Testis (tissue), 2 donors: ENCODE measurements at regions not wholly inside any gene's neighbourhood (a gene's known extent, or its start where the extent isn't known, plus 50 kb on each side); places are given as distances from the start of the nearest gene placed in this dataset.

Source experiments
- DNase-seq: peaks from one replicate; pipeline ENCODE4 v3.0.0-alpha.2; 2019
- H3K27ac ChIP-seq, 2 donors: fragments of 200-600 bp; sonication (generic); one replicate each; pipeline ENCODE4 v1.5.1; 2019
- H3K27me3 ChIP-seq: fragments of 200-600 bp; sonication (generic); one replicate; pipeline ENCODE4 v1.5.1; 2019
- H3K36me3 ChIP-seq: fragments of 200-600 bp; sonication (generic); one replicate; pipeline ENCODE4 v1.5.1; 2017; ENCODE audit warnings: low read depth; ENCODE audit errors: missing control alignments
- H3K4me1 ChIP-seq: fragments of 200-600 bp; sonication (generic); one replicate; pipeline ENCODE4 v1.5.1; 2019
- H3K4me3 ChIP-seq, 2 donors: fragments of 200-600 bp; sonication (generic); one replicate each; pipeline ENCODE4 v1.5.1; 2017 to 2019
- H3K9me3 ChIP-seq: fragments of 200-600 bp; sonication (generic); one replicate; pipeline ENCODE4 v1.5.1; 2017
- CTCF ChIP-seq, 3 experiments: fragments of 450-650 bp in 2 of 3; fragments of 200-600 bp in 1 of 3; sonication (generic) in 1 of 3; IDR thresholded peaks; one replicate each; pipeline ENCODE4 v1.5.1; 2016 to 2019; ENCODE audit warnings: antibody characterized with exemption in 3 of 3, mild to moderate bottlenecking in 2 of 3, moderate library complexity in 1 of 3
- POLR2A ChIP-seq: fragments of 450-650 bp; IDR thresholded peaks from one replicate; pipeline ENCODE4 v1.6.1; 2017; ENCODE audit warnings: antibody characterized with exemption, mild to moderate bottlenecking, moderate library complexity
- WGBS, 2 donors: methylation state at CpG; one replicate each; pipeline ENCODE4 v1.1.5; 2018; 5-methylcytosine and 5-hydroxymethylcytosine counted together
- intact Hi-C: fragments of 100-400 bp; cut with DNase I; formaldehyde crosslinking; loops from one replicate; pipeline ENCODE4 v1.15.1; 2023; ENCODE audit warnings: low total_unique reads

- Histone ChIP-seq H3K27ac (no peak overlapping the region), H3K9me3 (no peaks in the 10 kb centered on the region), H3K4me3 (no peak overlapping the region), H3K36me3 (no peaks in the 10 kb centered on the region), H3K27me3 (no peaks in the 10 kb centered on the region), H3K4me1 (no peaks in the 10 kb centered on the region)
- intact Hi-C loops, result no loop called here
- WGBS, 2 donors, result 93 to 94% methylated on average over 3 of the region's 3 CpGs
- TF ChIP-seq CTCF (IDR thresholded peaks at IDR 0.05), result no peak
- no peak for TF ChIP-seq POLR2A
- no peak for DNase-seq
Observed at GRCh38 chr1:119191325-119191724, 50.9 kb upstream of the WARS2 start.

- TF ChIP-seq CTCF (IDR thresholded peaks at IDR 0.05) (no peak), POLR2A (no peak)
- Histone ChIP-seq H3K4me1 (no peaks in the 10 kb centered on the region), H3K4me3 (no peak overlapping the region), H3K9me3 (no peaks in the 10 kb centered on the region), H3K36me3 (no peaks in the 10 kb centered on the region), H3K27ac (no peak overlapping the region), H3K27me3 (no peaks in the 10 kb centered on the region)
- DNase-seq, result no peak
- WGBS, 2 donors, result 89 to 97% methylated on average over 2 of the region's 2 CpGs
- intact Hi-C loops, result no loop called here
Observed at GRCh38 chr1:119204197-119204960, 63.9 kb upstream of the WARS2 start.

- Histone ChIP-seq H3K4me1 (no peaks in the 10 kb centered on the region), H3K4me3 (no peak overlapping the region), H3K27ac (no peak overlapping the region), H3K9me3 (no peaks in the 10 kb centered on the region), H3K27me3 (no peaks in the 10 kb centered on the region), H3K36me3 (no peaks in the 10 kb centered on the region)
- no peak for TF ChIP-seq CTCF (IDR thresholded peaks at IDR 0.05)
- no peak for TF ChIP-seq POLR2A
- no peak for DNase-seq
- 85 to 100% methylated on average over 1 of the region's 1 CpG for WGBS, 2 donors
- intact Hi-C loops, result no loop called here
Observed at GRCh38 chr1:119204961-119205357, 64.5 kb upstream of the WARS2 start.

GRCh38 chr1:119209061-119209460, 68.6 kb upstream of the WARS2 start:
- intact Hi-C loops, result no loop called here
- no peak for DNase-seq
- Histone ChIP-seq H3K27ac (no peak overlapping the region), H3K36me3 (no peaks in the 10 kb centered on the region), H3K27me3 (no peaks in the 10 kb centered on the region), H3K9me3 (no peaks in the 10 kb centered on the region), H3K4me1 (no peaks in the 10 kb centered on the region), H3K4me3 (no peak overlapping the region)
- TF ChIP-seq CTCF (IDR thresholded peaks at IDR 0.05), result no peak
- no peak for TF ChIP-seq POLR2A
- WGBS, 2 donors, result 84 to 91% methylated on average over 5 of the region's 5 CpGs
